ENCODE measurements at regions not wholly inside any gene's neighbourhood (a gene's known extent, or its start where the extent isn't known, plus 50 kb on each side); places are given as distances from the start of the nearest gene placed in this dataset.

DNA sequence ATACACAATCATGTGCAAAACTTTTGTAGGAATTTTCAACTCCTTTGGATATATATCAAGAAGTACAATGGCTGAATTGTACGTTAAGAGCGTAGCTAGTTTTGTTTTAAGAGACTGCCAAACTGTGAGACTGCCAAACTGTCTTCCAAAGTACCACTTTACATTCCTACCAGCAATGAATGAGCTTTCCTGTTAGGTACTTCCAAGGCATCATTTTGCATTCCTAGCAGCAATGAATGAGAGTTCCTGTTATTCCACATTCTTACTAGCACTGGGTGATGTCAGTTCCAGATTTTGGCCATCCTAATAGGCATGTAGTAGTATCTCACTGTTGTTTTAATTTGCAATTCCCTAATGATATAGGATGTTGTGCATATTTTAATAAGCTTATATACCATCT lies 219.3 kb downstream of the KCNN2 start:
- no peak for TF ChIP-seq POLR2AphosphoS5 (IDR thresholded peaks at IDR 0.05)
- TF ChIP-seq CTCF (IDR thresholded peaks at IDR 0.05) = no peak
- no peak for TF ChIP-seq EP300 (IDR thresholded peaks at IDR 0.05)
